ENCODE measurements at regions not wholly inside any gene's neighbourhood (a gene's known extent, or its start where the extent isn't known, plus 50 kb on each side); places are given as distances from the start of the nearest gene placed in this dataset.

DNA sequence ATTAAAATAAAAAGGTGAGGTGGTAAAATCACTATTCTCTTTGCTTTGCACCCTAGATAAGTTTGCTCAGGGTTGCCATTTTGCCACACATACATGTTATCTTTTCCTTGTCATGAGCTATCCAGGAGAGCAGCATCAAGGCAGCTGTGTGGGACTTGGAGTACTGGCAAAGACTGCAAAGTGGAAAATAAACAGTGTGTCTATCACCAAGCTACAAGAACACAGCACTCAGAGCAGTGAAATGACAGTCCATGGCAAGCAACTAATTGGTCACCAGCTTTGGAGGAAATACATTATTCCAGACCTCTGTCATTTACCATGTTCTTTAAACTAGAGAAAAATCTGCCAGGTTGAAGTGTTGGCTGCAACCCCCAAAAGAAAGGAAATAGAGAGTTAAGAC is 687.8 kb upstream of the FANCL start:
- TF ChIP-seq, protein P1, sequence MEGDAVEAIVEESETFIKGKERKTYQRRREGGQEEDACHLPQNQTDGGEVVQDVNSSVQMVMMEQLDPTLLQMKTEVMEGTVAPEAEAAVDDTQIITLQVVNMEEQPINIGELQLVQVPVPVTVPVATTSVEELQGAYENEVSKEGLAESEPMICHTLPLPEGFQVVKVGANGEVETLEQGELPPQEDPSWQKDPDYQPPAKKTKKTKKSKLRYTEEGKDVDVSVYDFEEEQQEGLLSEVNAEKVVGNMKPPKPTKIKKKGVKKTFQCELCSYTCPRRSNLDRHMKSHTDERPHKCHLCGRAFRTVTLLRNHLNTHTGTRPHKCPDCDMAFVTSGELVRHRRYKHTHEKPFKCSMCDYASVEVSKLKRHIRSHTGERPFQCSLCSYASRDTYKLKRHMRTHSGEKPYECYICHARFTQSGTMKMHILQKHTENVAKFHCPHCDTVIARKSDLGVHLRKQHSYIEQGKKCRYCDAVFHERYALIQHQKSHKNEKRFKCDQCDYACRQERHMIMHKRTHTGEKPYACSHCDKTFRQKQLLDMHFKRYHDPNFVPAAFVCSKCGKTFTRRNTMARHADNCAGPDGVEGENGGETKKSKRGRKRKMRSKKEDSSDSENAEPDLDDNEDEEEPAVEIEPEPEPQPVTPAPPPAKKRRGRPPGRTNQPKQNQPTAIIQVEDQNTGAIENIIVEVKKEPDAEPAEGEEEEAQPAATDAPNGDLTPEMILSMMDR (IDR thresholded peaks at IDR 0.05) = no peak
- intact Hi-C loops (cut with DNase I) = no loop called here

DNA sequence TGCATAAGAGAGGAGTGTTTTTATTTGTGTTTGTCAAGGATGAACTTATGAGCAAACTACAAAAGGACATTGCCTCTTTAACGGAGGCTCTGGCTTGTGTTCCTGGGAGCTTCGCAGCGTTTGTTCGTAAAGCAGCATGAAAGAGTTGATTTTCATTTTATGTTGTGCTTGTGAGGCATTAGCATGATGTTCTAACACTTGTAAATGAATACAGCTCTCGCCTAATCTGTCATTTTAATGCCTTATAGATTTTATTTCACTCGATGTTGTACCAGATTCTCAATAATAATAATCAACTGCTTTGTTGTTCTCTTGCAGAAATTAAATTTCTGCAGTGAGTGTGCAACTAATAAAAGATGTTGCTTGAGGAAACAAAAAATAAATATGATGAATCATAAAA is 687.3 kb upstream of the FANCL start:
- ATAC-seq (no peak), DNase-seq (no peak)
- Histone ChIP-seq H3K4me1 (no peaks in the 10 kb centered on the region), H3K4me3 (no peak overlapping the region), H3K27me3 (ENCODE audit: insufficient read depth in 3 of 3, low read length in 2 of 3) (no peaks in the 10 kb centered on the region), H3K36me3 (ENCODE audit: insufficient read depth in 1 of 2, low read depth in 1 of 2) (no peaks in the 10 kb centered on the region), H3K27ac (no peak overlapping the region), H3K9me3 (no peaks in the 10 kb centered on the region)
- WGBS, 3 donors = 21 to 31% (median 21%) methylated on average over 6 of the region's 6 CpGs
- intact Hi-C loops (cut with DNase I) = no loop called here
- TF ChIP-seq, protein P1 (IDR thresholded peaks at IDR 0.05) = no peak

More for the DNA sequence above, 687.8 kb upstream of the FANCL start:
- H3K4me3 ChIP-seq = no peak overlapping the region
- no peak for ATAC-seq
- H3K27me3 ChIP-seq (ENCODE audit: insufficient read depth in 3 of 3, low read length in 2 of 3) = no peaks in the 10 kb centered on the region
- no peaks in the 10 kb centered on the region for H3K9me3 ChIP-seq
- H3K4me1 ChIP-seq = no peaks in the 10 kb centered on the region
- no peak overlapping the region for H3K27ac ChIP-seq
- DNase-seq = no peak
- no peaks in the 10 kb centered on the region for H3K36me3 ChIP-seq (ENCODE audit: insufficient read depth in 1 of 2, low read depth in 1 of 2)

DNA sequence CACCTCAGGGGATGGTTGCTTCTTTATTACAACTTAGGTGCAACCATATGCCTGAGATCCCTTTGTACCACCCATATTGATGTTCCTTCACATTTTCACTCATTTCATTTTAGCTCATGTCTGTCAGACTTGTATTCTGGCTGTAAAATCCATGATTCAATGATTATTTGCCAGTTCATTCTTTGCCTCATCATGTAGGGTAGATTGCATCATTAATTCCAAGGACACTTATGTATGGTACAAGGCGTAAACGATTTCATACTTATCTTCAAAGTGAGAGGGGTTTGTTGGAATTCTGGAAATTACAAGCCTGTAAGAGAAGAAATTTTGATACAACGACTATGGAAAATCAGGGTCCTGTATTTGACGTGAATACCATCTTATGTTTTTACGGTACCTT is 685.0 kb upstream of the FANCL start:
- H3K9me3 ChIP-seq = no peaks in the 10 kb centered on the region
- no peak for ATAC-seq
- no peaks in the 10 kb centered on the region for H3K36me3 ChIP-seq (ENCODE audit: insufficient read depth in 1 of 2, low read depth in 1 of 2)
- no peak overlapping the region for H3K27ac ChIP-seq
- 82 to 89% (median 88%) methylated on average over 5 of the region's 5 CpGs for WGBS, 3 donors
- TF ChIP-seq, protein P1 (IDR thresholded peaks at IDR 0.05) = no peak
- no peaks in the 10 kb centered on the region for H3K4me1 ChIP-seq
- intact Hi-C loops (cut with DNase I) = no loop called here
- DNase-seq = no peak
- H3K4me3 ChIP-seq = no peak overlapping the region
- H3K27me3 ChIP-seq (ENCODE audit: insufficient read depth in 3 of 3, low read length in 2 of 3) = no peaks in the 10 kb centered on the region

DNA sequence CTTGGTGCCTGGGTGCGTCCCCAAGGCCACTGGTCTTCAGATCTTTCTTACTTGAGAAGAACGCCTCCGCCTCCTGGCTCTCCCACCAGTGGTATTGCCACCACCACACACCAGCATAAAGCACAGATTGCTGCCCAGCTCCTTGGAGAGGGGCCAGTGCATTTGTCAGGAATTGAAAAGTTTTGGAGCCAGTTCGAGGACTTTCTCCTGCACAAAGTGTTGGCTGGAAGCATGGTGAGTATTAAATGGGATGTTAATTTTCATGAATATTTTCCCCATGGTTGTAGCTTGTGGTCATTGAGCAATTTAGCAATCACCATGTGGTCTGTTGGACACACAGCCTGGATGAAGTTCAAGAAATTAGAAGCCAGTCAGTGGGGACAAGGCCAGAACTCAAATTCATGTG is 684.6 kb upstream of the FANCL start:
- Histone ChIP-seq H3K4me3 (no peak overlapping the region), H3K27ac (no peak overlapping the region), H3K36me3 (ENCODE audit: insufficient read depth in 1 of 2, low read depth in 1 of 2) (no peaks in the 10 kb centered on the region), H3K9me3 (no peaks in the 10 kb centered on the region), H3K4me1 (no peaks in the 10 kb centered on the region), H3K27me3 (ENCODE audit: insufficient read depth in 3 of 3, low read length in 2 of 3) (no peaks in the 10 kb centered on the region)
- intact Hi-C loops (cut with DNase I) = no loop called here
- DNase-seq = no peak
- TF ChIP-seq, protein P1 (IDR thresholded peaks at IDR 0.05) = no peak
- ATAC-seq = no peak
- WGBS, 3 donors = 37 to 60% (median 47%) methylated on average over 4 of the region's 4 CpGs

DNA sequence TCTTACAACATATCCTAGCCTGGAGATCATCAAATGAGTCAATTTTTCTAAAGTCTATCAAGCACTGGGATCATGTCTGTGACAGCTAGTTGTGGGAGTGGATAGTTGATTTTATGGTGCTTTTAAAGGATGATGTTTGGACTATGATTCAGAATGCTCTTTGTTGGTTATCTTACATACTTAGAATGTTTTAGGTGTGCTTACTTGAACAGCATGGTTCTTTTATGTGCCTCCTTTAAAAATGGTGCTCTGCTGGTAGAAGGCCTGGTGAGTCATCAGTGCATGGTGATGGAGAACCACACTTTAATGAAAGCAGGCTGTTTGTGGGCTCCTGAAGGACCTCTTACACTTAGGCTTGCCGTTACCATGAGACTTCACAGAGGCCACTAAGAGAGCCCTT is 682.7 kb upstream of the FANCL start:
- WGBS, 3 donors = 82 to 89% (median 87%) methylated on average over 1 of the region's 1 CpG
- Histone ChIP-seq H3K27me3 (ENCODE audit: insufficient read depth in 3 of 3, low read length in 2 of 3) (no peaks in the 10 kb centered on the region), H3K36me3 (ENCODE audit: insufficient read depth in 1 of 2, low read depth in 1 of 2) (no peaks in the 10 kb centered on the region), H3K27ac (no peak overlapping the region), H3K9me3 (no peaks in the 10 kb centered on the region), H3K4me3 (no peak overlapping the region), H3K4me1 (no peaks in the 10 kb centered on the region)
- intact Hi-C loops (cut with DNase I) = no loop called here
- DNase-seq (no peak), ATAC-seq (no peak)
- TF ChIP-seq, protein P1 (IDR thresholded peaks at IDR 0.05) = no peak
